Thoracic aorta (tissue), 2 donors: ENCODE measurements at regions not wholly inside any gene's neighbourhood (a gene's known extent, or its start where the extent isn't known, plus 50 kb on each side); places are given as distances from the start of the nearest gene placed in this dataset.

Experiments
- ATAC-seq: fragments of 150-250 bp; one replicate; pipeline ENCODE4 v1.8.0; 2017; ENCODE audit warnings: low read depth; ENCODE audit not compliant: insufficient number of reproducible peaks, low FRiP score
- DNase-seq: peaks from one replicate; pipeline ENCODE4 v3.0.0-alpha.2; 2020; ENCODE audit warnings: low spot score
- H3K27ac ChIP-seq, 2 donors: fragments of 200-600 bp; sonication (generic); 1 replicate in 1 of 2; 2 replicates in 1 of 2; pipeline ENCODE4 v1.5.1; 2016; ENCODE audit warnings: mild to moderate bottlenecking in 2 of 2, moderate library complexity in 2 of 2
- H3K27me3 ChIP-seq: fragments of 200-600 bp; sonication (generic); replicated peaks from 2 replicates; pipeline ENCODE4 v1.6.0; 2016; ENCODE audit warnings: mild to moderate bottlenecking; ENCODE audit not compliant: insufficient read depth
- H3K36me3 ChIP-seq: fragments of 200-600 bp; sonication (generic); one replicate; pipeline ENCODE4 v1.5.1; 2016
- H3K4me1 ChIP-seq, 2 donors: fragments of 200-600 bp; sonication (generic); 1 replicate in 1 of 2; 2 replicates in 1 of 2; pipeline versions ENCODE4 v1.5.1 to v1.6.0; 2016; ENCODE audit warnings: low read depth in 2 of 2, mild to moderate bottlenecking in 1 of 2; ENCODE audit not compliant: control insufficient read depth in 1 of 2
- H3K4me3 ChIP-seq: fragments of 200-600 bp; sonication (generic); 2 replicates; pipeline ENCODE4 v1.5.1; 2016; ENCODE audit warnings: mild to moderate bottlenecking
- H3K9me3 ChIP-seq: fragments of 200-600 bp; sonication (generic); 2 replicates; pipeline ENCODE4 v1.5.1; 2016
- TF ChIP-seq, protein P1 (sequence below): fragments of 200-600 bp; sonication (generic); IDR thresholded peaks from one replicate; pipeline ENCODE4 v1.5.1; 2019; ENCODE audit warnings: antibody characterized with exemption

DNA sequence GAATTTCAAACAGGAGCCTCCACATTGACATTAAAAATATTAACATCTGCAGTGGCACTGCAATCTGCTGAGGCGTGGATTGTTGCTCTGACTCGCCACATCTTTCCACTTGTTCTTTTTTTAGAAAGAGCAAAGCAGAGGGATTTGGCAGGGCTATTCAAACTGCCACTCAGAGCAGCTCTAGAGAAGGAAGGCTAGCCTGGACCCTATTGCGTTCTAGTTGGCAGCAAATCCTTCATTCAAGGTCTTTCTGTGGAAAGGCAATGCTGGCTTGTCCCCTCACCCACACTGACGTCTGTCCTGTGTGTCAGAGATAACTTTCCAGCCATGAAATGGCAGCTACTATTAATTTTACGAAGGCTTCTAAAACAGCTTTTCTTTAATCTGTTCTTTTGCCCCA lies 483.2 kb upstream of the SGO1 start:
- peak; percentile 38 for ATAC-seq

DNA sequence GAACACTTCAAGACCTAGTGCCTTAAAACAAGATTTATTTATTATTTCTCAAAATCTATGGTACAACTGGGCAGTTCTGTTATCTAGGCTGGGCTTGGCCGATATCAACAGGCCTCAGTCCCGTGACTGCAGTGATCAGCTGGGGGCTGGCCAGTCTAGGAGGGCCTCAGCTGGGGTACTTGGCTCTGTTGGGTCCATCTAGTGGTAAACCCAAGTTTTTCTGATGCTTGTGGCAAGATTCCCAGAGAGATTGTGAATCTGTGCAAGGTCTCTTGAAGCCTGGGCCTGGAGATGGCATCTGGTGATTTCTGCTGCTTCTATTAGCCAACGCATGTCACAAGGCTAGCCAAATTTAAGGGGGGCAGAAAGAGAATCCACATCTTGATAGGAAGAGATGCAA lies 482.4 kb upstream of the SGO1 start:
- no peak for ATAC-seq
- H3K4me3 ChIP-seq: no peak overlapping the region

More for the DNA sequence above, 483.2 kb upstream of the SGO1 start:
- DNase-seq: no peak
- Histone ChIP-seq H3K4me1 (peaks cover 6 to 29% of the 10 kb centered on the region in 2 donors), H3K27ac (peak overlapping the region; percentile 16 to 51), H3K36me3 (no peaks in the 10 kb centered on the region), H3K27me3 (no peaks in the 10 kb centered on the region), H3K4me3 (peak overlapping the region; percentile 38), H3K9me3 (no peaks in the 10 kb centered on the region)
- TF ChIP-seq, protein P1, sequence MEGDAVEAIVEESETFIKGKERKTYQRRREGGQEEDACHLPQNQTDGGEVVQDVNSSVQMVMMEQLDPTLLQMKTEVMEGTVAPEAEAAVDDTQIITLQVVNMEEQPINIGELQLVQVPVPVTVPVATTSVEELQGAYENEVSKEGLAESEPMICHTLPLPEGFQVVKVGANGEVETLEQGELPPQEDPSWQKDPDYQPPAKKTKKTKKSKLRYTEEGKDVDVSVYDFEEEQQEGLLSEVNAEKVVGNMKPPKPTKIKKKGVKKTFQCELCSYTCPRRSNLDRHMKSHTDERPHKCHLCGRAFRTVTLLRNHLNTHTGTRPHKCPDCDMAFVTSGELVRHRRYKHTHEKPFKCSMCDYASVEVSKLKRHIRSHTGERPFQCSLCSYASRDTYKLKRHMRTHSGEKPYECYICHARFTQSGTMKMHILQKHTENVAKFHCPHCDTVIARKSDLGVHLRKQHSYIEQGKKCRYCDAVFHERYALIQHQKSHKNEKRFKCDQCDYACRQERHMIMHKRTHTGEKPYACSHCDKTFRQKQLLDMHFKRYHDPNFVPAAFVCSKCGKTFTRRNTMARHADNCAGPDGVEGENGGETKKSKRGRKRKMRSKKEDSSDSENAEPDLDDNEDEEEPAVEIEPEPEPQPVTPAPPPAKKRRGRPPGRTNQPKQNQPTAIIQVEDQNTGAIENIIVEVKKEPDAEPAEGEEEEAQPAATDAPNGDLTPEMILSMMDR: no peak

DNA sequence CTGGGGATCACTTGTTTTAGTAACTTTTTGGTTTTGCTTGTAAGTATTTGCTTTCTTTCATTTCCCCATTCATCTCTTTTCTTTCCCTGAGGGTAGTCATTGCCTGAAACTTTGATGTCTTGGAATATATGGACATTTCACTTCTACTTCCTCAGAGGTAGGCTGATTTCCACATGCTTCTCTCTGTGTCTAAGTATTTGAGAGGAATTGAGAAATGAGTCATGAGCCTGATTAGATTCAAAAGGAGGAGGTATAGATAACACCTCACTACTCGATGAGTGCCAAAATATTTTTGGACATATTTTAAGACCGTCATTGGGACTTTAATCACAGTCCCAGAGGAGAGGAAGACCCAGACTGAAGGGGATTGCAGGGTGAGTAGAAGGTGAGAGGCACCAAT lies 480.1 kb upstream of the SGO1 start:
- no peak overlapping the region for H3K27ac ChIP-seq
- peaks cover 6 to 29% of the 10 kb centered on the region in 2 donors for H3K4me1 ChIP-seq
- no peaks in the 10 kb centered on the region for H3K36me3 ChIP-seq
- no peak for DNase-seq
- TF ChIP-seq, protein P1: no peak
- no peak for ATAC-seq
- H3K9me3 ChIP-seq: no peaks in the 10 kb centered on the region
- no peaks in the 10 kb centered on the region for H3K27me3 ChIP-seq
- no peak overlapping the region for H3K4me3 ChIP-seq

More for the DNA sequence above, 482.4 kb upstream of the SGO1 start:
- Histone ChIP-seq H3K4me1 (peaks cover 6 to 29% of the 10 kb centered on the region in 2 donors), H3K27me3 (no peaks in the 10 kb centered on the region), H3K36me3 (no peaks in the 10 kb centered on the region), H3K27ac (no peak overlapping the region), H3K9me3 (no peaks in the 10 kb centered on the region)
- TF ChIP-seq, protein P1: no peak
- DNase-seq: no peak

DNA sequence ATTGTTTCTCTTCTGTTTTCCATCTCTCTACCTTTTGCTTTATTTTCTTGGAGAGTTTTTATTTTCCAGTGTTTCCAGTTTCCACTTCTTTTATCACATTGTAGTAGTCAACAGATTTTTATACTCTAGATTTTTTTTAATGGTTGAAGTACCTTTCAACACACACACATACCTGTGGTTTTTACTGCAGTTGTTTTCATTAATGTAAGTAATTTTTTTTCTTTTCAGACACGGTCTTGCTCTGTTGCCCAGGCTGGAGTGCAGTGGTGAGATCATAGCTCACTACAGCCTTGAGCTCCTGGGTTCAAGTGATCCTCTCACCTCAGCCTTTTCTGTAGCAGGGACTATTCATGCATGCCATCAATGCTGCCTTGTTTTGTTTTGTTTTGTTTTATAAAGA lies 472.5 kb upstream of the SGO1 start:
- Histone ChIP-seq H3K4me1 (no peaks in the 10 kb centered on the region), H3K4me3 (no peak overlapping the region), H3K27ac (no peak overlapping the region), H3K27me3 (no peaks in the 10 kb centered on the region), H3K9me3 (no peaks in the 10 kb centered on the region), H3K36me3 (no peaks in the 10 kb centered on the region)
- TF ChIP-seq, protein P1: no peak
- DNase-seq (no peak), ATAC-seq (no peak)

DNA sequence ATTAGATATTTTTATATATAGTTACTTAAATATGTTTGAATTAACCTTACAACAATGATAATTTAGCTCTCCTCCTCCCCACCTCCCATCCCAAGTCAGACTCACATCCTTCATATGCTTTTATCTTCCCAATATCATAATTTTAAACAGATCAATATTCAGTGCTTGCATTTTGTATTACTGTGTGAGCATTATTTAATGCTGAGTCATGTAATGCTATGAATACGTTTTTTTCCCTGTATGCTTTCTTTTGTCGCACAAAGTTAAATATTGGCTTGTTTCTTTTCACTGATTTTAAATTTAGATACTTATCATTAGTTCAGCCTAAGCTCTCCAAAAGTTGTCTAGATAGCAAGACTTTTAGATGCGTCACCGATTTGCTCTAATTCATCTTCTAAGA lies 471.6 kb upstream of the SGO1 start:
- Histone ChIP-seq H3K27ac (no peak overlapping the region), H3K36me3 (no peaks in the 10 kb centered on the region), H3K4me1 (no peaks in the 10 kb centered on the region), H3K27me3 (no peaks in the 10 kb centered on the region), H3K4me3 (no peak overlapping the region), H3K9me3 (no peaks in the 10 kb centered on the region)
- ATAC-seq: no peak
- DNase-seq: no peak
- TF ChIP-seq, protein P1: no peak
